CD4-positive, alpha-beta T cell (primary cell): ENCODE measurements at regions not wholly inside any gene's neighbourhood (a gene's known extent, or its start where the extent isn't known, plus 50 kb on each side); places are given as distances from the start of the nearest gene placed in this dataset.

ENCODE experiments used
- ATAC-seq: fragments of 200-7000 bp; cut with Tn5 transposase; one replicate; pipeline ENCODE4 v1.10.0; 2022; ENCODE audit warnings: mild to moderate bottlenecking; ENCODE audit not compliant: poor library complexity
- CTCF ChIA-PET: fragments of 350-600 bp; sonication (Branson Sonifier 250); formaldehyde crosslinking; loops from one replicate; lab custom pipeline; 2021; ENCODE audit warnings: antibody characterized with exemption, inconsistent platforms; lab: Charles Lee
- POLR2A ChIA-PET: fragments of 350-600 bp; sonication (Branson Sonifier 250); formaldehyde crosslinking; loops from one replicate; lab custom pipeline; 2021; ENCODE audit warnings: antibody characterized with exemption, inconsistent platforms; lab: Charles Lee
- DNase-seq, 14 experiments: peaks; one replicate each; pipeline ENCODE4 v3.0.0-alpha.2; 2013 to 2020; ENCODE audit warnings: mixed read lengths in 2 of 14
- H3K27ac ChIP-seq, 2 donors: one replicate each; pipeline versions ENCODE4 v1.5.1 to v1.7.0; 2013; ENCODE audit warnings: low read length in 2 of 2, low read depth in 1 of 2, mild to moderate bottlenecking in 1 of 2
- H3K27me3 ChIP-seq, 2 experiments: 1 replicate in 1 of 2; 2 replicates in 1 of 2; pipeline versions ENCODE4 v1.6.1 to v1.7.0; 2013; ENCODE audit warnings: low read length in 2 of 2, control low read depth in 1 of 2, mild to moderate bottlenecking in 1 of 2, moderate library complexity in 1 of 2; ENCODE audit not compliant: insufficient read depth in 2 of 2, control insufficient read depth in 1 of 2
- H3K36me3 ChIP-seq: one replicate; pipeline ENCODE4 v1.6.1; 2013; ENCODE audit warnings: low read length, control low read depth; ENCODE audit not compliant: insufficient read depth
- H3K4me1 ChIP-seq: one replicate; pipeline ENCODE4 v1.6.1; 2013; ENCODE audit warnings: low read length, control low read depth; ENCODE audit not compliant: insufficient read depth
- H3K4me3 ChIP-seq: one replicate; pipeline ENCODE4 v1.5.1; 2013; ENCODE audit warnings: mild to moderate bottlenecking, low read length, moderate library complexity
- H3K9me3 ChIP-seq, 2 experiments: 1 replicate in 1 of 2; 2 replicates in 1 of 2; pipeline versions ENCODE4 v1.6.1 to v1.7.0; 2013; ENCODE audit warnings: low read length in 2 of 2, mild to moderate bottlenecking in 2 of 2, control low read depth in 1 of 2, moderate library complexity in 1 of 2; ENCODE audit not compliant: control insufficient read depth in 1 of 2, insufficient read depth in 1 of 2
- H3K27ac Mint-ChIP-seq: one replicate; pipeline ENCODE4 v1.8.0; 2020; ENCODE audit warnings: mixed read lengths
- H3K27me3 Mint-ChIP-seq: one replicate; pipeline ENCODE4 v1.8.0; 2021; ENCODE audit warnings: mixed read lengths
- H3K36me3 Mint-ChIP-seq: one replicate; pipeline ENCODE4 v1.8.0; 2021; ENCODE audit warnings: low read depth, mixed read lengths
- H3K4me1 Mint-ChIP-seq: one replicate; pipeline ENCODE4 v1.8.0; 2021; ENCODE audit warnings: low read depth, mixed read lengths
- H3K4me3 Mint-ChIP-seq: one replicate; pipeline ENCODE4 v1.8.0; 2020; ENCODE audit warnings: mild to moderate bottlenecking, mixed read lengths
- H3K9me3 Mint-ChIP-seq: one replicate; pipeline ENCODE4 v1.8.0; 2020; ENCODE audit warnings: mixed read lengths
- CTCF ChIP-seq: fragments of 200-600 bp; IDR thresholded peaks from one replicate; pipeline ENCODE4 v1.8.0; 2022; ENCODE audit warnings: antibody characterized with exemption, mild to moderate bottlenecking
- intact Hi-C, 2 experiments: fragments of 100-400 bp; cut with DNase I in 1 of 2; cut with micrococcal nuclease in 1 of 2; formaldehyde crosslinking; loops; one replicate each; pipeline versions ENCODE4 v1.15.1 to v1.9.0; 2023 to 2025; cut with DNase I, micrococcal nuclease

- no peaks in the 10 kb centered on the region for H3K27me3 ChIP-seq
- peaks cover 12% of the 10 kb centered on the region for H3K4me1 Mint-ChIP-seq
- no peak overlapping the region for H3K27ac ChIP-seq
- no peaks in the 10 kb centered on the region for H3K9me3 Mint-ChIP-seq
- no peak overlapping the region for H3K4me3 ChIP-seq
- ChIA-PET CTCF (no interaction called here), POLR2A (no interaction called here)
- no peak overlapping the region for H3K27ac Mint-ChIP-seq
- no peak for TF ChIP-seq CTCF
- no peak overlapping the region for H3K4me3 Mint-ChIP-seq
- no peaks in the 10 kb centered on the region for H3K4me1 ChIP-seq
- no peaks in the 10 kb centered on the region for H3K9me3 ChIP-seq
- intact Hi-C loops = no loop called here
- no peaks in the 10 kb centered on the region for H3K27me3 Mint-ChIP-seq
- no peak for DNase-seq
- no peaks in the 10 kb centered on the region for H3K36me3 Mint-ChIP-seq
- no peak for ATAC-seq
- H3K36me3 ChIP-seq = no peaks in the 10 kb centered on the region
These were observed 127.4 kb upstream of the ATP2B1 start for GRCh38 chr12:89836026-89836425.

GRCh38 chr12:89834676-89835075, 126.0 kb upstream of the ATP2B1 start:
- intact Hi-C loops = no loop called here
- CTCF ChIA-PET = no interaction called here
- POLR2A ChIA-PET = no interaction called here

DNA sequence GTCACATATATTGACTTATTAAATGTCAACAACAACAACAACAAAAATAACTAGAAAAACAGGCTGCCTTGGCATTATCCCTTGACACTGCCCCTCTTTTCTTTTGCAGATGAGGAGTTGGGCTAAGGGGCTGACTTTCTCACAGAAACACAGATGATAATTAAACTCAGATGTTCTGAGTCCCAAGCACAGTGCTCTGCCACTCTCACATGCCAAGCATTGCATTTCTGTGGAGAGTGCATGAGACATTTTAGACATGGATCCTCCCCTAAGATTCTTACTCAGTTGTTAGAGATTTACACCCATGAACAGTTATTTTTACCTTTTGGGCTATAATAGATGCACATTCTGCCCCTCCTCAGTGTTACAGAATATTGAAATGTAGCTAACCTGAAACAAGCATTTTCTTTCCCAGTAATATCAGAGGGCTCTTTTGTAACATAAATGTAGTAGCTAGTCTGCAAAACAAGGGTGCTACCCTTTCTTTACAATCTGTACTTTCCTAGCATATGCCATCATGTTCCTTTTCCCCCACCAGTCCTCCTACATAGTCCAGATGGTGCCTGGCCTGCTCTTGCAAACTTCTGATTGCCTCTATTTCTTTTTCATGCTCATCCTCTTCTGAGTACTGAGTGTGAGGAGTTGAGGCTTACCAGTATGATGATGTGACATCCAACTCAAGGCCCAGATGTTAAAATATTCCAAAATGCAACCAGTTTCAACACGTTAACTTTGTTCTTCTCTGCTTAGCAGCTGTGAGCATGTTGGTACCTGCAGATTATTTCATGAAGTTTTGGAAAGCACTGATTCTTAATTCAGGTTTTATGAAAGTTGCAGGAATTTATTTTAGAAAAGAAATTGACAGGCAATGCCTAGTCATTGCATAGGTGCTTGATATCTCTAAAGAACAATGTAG, 125.0 kb upstream of the ATP2B1 start:
- Mint-ChIP-seq H3K4me3 (no peak overlapping the region), H3K4me1 (peaks cover under 1% of the 10 kb centered on the region), H3K27me3 (no peaks in the 10 kb centered on the region), H3K27ac (no peak overlapping the region), H3K36me3 (no peaks in the 10 kb centered on the region), H3K9me3 (no peaks in the 10 kb centered on the region)
- Histone ChIP-seq H3K4me3 (no peak overlapping the region), H3K27me3 (no peaks in the 10 kb centered on the region), H3K4me1 (no peaks in the 10 kb centered on the region), H3K27ac (no peak overlapping the region), H3K36me3 (no peaks in the 10 kb centered on the region), H3K9me3 (no peaks in the 10 kb centered on the region)
- CTCF ChIA-PET = no interaction called here
- no peak for TF ChIP-seq CTCF
- DNase-seq (no peak), ATAC-seq (no peak)
- intact Hi-C loops = no loop called here
- POLR2A ChIA-PET = no interaction called here

More at GRCh38 chr12:89834676-89835075, 126.0 kb upstream of the ATP2B1 start:
- Mint-ChIP-seq H3K4me3 (no peak overlapping the region), H3K27me3 (no peaks in the 10 kb centered on the region), H3K9me3 (no peaks in the 10 kb centered on the region), H3K4me1 (peaks cover 10% of the 10 kb centered on the region), H3K36me3 (no peaks in the 10 kb centered on the region), H3K27ac (no peak overlapping the region)
- TF ChIP-seq CTCF = no peak
- H3K27ac ChIP-seq = no peak overlapping the region
- H3K4me1 ChIP-seq = no peaks in the 10 kb centered on the region
- H3K27me3 ChIP-seq = no peaks in the 10 kb centered on the region
- no peak overlapping the region for H3K4me3 ChIP-seq
- DNase-seq = no peak
- no peak for ATAC-seq
- H3K9me3 ChIP-seq = no peaks in the 10 kb centered on the region
- H3K36me3 ChIP-seq = no peaks in the 10 kb centered on the region
